HG03196 (cell line): ENCODE measurements at regions not wholly inside any gene's neighbourhood (a gene's known extent, or its start where the extent isn't known, plus 50 kb on each side); places are given as distances from the start of the nearest gene placed in this dataset.

ENCODE experiments used
- ATAC-seq: cut with Tn5 transposase; IDR thresholded peaks from one replicate; pipeline ENCODE4 v1.9.1; 2021; ENCODE audit not compliant: unreplicated experiment

- ATAC-seq: no peak
Observed at GRCh38 chr2:153106802-153107477, 371.6 kb downstream of the RPRM start.

- no peak for ATAC-seq
Observed at GRCh38 chr2:153105829-153106578, 372.6 kb downstream of the RPRM start.

- ATAC-seq: no peak
Observed at GRCh38 chr2:153101187-153101586, 377.4 kb downstream of the RPRM start.

GRCh38 chr2:153100151-153100550 is 378.4 kb downstream of the RPRM start:
- no peak for ATAC-seq

- no peak for ATAC-seq
Observed at GRCh38 chr2:153098073-153098472, 379.7 kb downstream of the ARL6IP6 start.

GRCh38 chr2:153096272-153096671 is 377.9 kb downstream of the ARL6IP6 start:
- ATAC-seq: no peak

GRCh38 chr2:153091344-153091743 is 372.9 kb downstream of the ARL6IP6 start:
- no peak for ATAC-seq

GRCh38 chr2:153079315-153079714 is 360.9 kb downstream of the ARL6IP6 start:
- ATAC-seq: no peak

GRCh38 chr2:153077311-153077710 is 358.9 kb downstream of the ARL6IP6 start:
- no peak for ATAC-seq

GRCh38 chr2:153074207-153074606 is 355.8 kb downstream of the ARL6IP6 start:
- ATAC-seq: no peak

GRCh38 chr2:153072813-153073212 is 354.4 kb downstream of the ARL6IP6 start:
- ATAC-seq: no peak

GRCh38 chr2:153072077-153072476 is 353.7 kb downstream of the ARL6IP6 start:
- no peak for ATAC-seq

GRCh38 chr2:153071090-153071489 is 352.7 kb downstream of the ARL6IP6 start:
- no peak for ATAC-seq

GRCh38 chr2:153068915-153069314 is 350.5 kb downstream of the ARL6IP6 start:
- ATAC-seq: no peak

GRCh38 chr2:153068052-153068451 is 349.6 kb downstream of the ARL6IP6 start:
- ATAC-seq: no peak

- no peak for ATAC-seq
Observed at GRCh38 chr2:153059338-153060052, 341.1 kb downstream of the ARL6IP6 start.

GRCh38 chr2:153057743-153058142 is 339.3 kb downstream of the ARL6IP6 start:
- no peak for ATAC-seq

- ATAC-seq: no peak
Observed at GRCh38 chr2:153055182-153055581, 336.8 kb downstream of the ARL6IP6 start.

GRCh38 chr2:153052807-153053559 is 334.6 kb downstream of the ARL6IP6 start:
- no peak for ATAC-seq

GRCh38 chr2:153047220-153047619 is 328.8 kb downstream of the ARL6IP6 start:
- no peak for ATAC-seq

- ATAC-seq: no peak
Observed at GRCh38 chr2:153043385-153043784, 325.0 kb downstream of the ARL6IP6 start.
